Loucy (cell line): ENCODE measurements at regions not wholly inside any gene's neighbourhood (a gene's known extent, or its start where the extent isn't known, plus 50 kb on each side); places are given as distances from the start of the nearest gene placed in this dataset.

ENCODE experiments used
- CTCF ChIP-seq: fragments of 200-600 bp; sonication (generic); conservative IDR thresholded peaks from 2 replicates; pipeline ENCODE4 v1.5.1; 2014; ENCODE audit warnings: mild to moderate bottlenecking, antibody characterized with exemption, low read length
- EZH2phosphoT487 ChIP-seq: fragments of 200-600 bp; IDR thresholded peaks from 2 replicates; pipeline ENCODE4 v1.6.1; 2018; ENCODE audit warnings: antibody characterized with exemption, mild to moderate bottlenecking, moderate library complexity, borderline replicate concordance

GRCh38 chr13:110777251-110777820 lies 63.8 kb downstream of the ING1 start:
- TF ChIP-seq CTCF (no peak), EZH2phosphoT487 (no peak)
